HG02970 (cell line): ENCODE measurements at regions not wholly inside any gene's neighbourhood (a gene's known extent, or its start where the extent isn't known, plus 50 kb on each side); places are given as distances from the start of the nearest gene placed in this dataset.

ENCODE experiments used
- ATAC-seq: cut with Tn5 transposase; IDR thresholded peaks from one replicate; pipeline ENCODE4 v1.9.1; 2021; ENCODE audit warnings: mild to moderate bottlenecking, moderate library complexity, moderate number of reproducible peaks; ENCODE audit not compliant: unreplicated experiment, low FRiP score

- no peak for ATAC-seq
Measured at GRCh38 chr20:39424962-39425678, 463.0 kb downstream of the DHX35 start.

GRCh38 chr20:39421571-39422105 lies 459.5 kb downstream of the DHX35 start:
- no peak for ATAC-seq

GRCh38 chr20:39412091-39412490 lies 449.9 kb downstream of the DHX35 start:
- ATAC-seq, result no peak

GRCh38 chr20:39399463-39399862 lies 437.3 kb downstream of the DHX35 start:
- ATAC-seq, result no peak

- ATAC-seq, result no peak
Measured at GRCh38 chr20:39398656-39399055, 436.5 kb downstream of the DHX35 start.

GRCh38 chr20:39397646-39398045 lies 435.5 kb downstream of the DHX35 start:
- ATAC-seq, result no peak

- ATAC-seq, result no peak
Measured at GRCh38 chr20:39395478-39396291, 433.5 kb downstream of the DHX35 start.

GRCh38 chr20:39394461-39394860 lies 432.3 kb downstream of the DHX35 start:
- no peak for ATAC-seq

- no peak for ATAC-seq
Measured at GRCh38 chr20:39390186-39390585, 428.0 kb downstream of the DHX35 start.

- ATAC-seq, result no peak
Measured at GRCh38 chr20:39381595-39381994, 419.5 kb downstream of the DHX35 start.

- ATAC-seq, result no peak
Measured at GRCh38 chr20:39378776-39379175, 416.6 kb downstream of the DHX35 start.

GRCh38 chr20:39376788-39377187 lies 414.6 kb downstream of the DHX35 start:
- no peak for ATAC-seq

- no peak for ATAC-seq
Measured at GRCh38 chr20:39364320-39364719, 402.2 kb downstream of the DHX35 start.

- no peak for ATAC-seq
Measured at GRCh38 chr20:39359981-39360620, 398.0 kb downstream of the DHX35 start.

- no peak for ATAC-seq
Measured at GRCh38 chr20:39358052-39358451, 395.9 kb downstream of the DHX35 start.

GRCh38 chr20:39356908-39357307 lies 394.8 kb downstream of the DHX35 start:
- ATAC-seq, result no peak

GRCh38 chr20:39349240-39349639 lies 387.1 kb downstream of the DHX35 start:
- ATAC-seq, result no peak

GRCh38 chr20:39347626-39348025 lies 385.5 kb downstream of the DHX35 start:
- no peak for ATAC-seq

- ATAC-seq, result no peak
Measured at GRCh38 chr20:39342463-39342862, 380.3 kb downstream of the DHX35 start.

- ATAC-seq, result peak; percentile 83
Measured at GRCh38 chr20:39338469-39339376, 376.6 kb downstream of the DHX35 start.
